Natural killer cell treated with Interleukin-12 subunit alpha and Interleukin-12 subunit beta and Interleukin-15 and Interleukin-18, amount 100 ng/mL, for 72 hours (primary cell): ENCODE measurements at regions not wholly inside any gene's neighbourhood (a gene's known extent, or its start where the extent isn't known, plus 50 kb on each side); places are given as distances from the start of the nearest gene placed in this dataset.
"Not testable (repeated sequence)": the region's sequence is repeated elsewhere in the genome, so short reads cannot be mapped to it uniquely, and the experiment has no call there.

Experiments
- ATAC-seq, 2 donors: fragments of 150-1000 bp; cut with Tn5 transposase in 1 of 2; sonication (Bioruptor Pico), chemical (Tn5 transposase) in 1 of 2; 2 replicates each; pipeline ENCODE4 v1.10.0; 2021
- DNase-seq: peaks from one replicate; pipeline ENCODE4 v3.0.0; 2022; ENCODE audit warnings: low spot score
- H3K27ac Mint-ChIP-seq, 2 donors: 1 replicate in 1 of 2; 2 replicates in 1 of 2; pipeline ENCODE4 v1.8.0; 2022; ENCODE audit warnings: mixed read lengths in 2 of 2, mild to moderate bottlenecking in 1 of 2, moderate library complexity in 1 of 2
- H3K27me3 Mint-ChIP-seq, 2 donors: 1 replicate in 1 of 2; 2 replicates in 1 of 2; pipeline ENCODE4 v1.8.0; 2022; ENCODE audit warnings: mixed read lengths in 2 of 2
- H3K36me3 Mint-ChIP-seq: one replicate; pipeline ENCODE4 v1.8.0; 2022; ENCODE audit warnings: mixed read lengths
- H3K4me1 Mint-ChIP-seq, 2 donors: 1 replicate in 1 of 2; 2 replicates in 1 of 2; pipeline ENCODE4 v1.8.0; 2022; ENCODE audit warnings: low read depth in 2 of 2, mixed read lengths in 2 of 2, mild to moderate bottlenecking in 1 of 2
- H3K4me3 Mint-ChIP-seq: one replicate; pipeline ENCODE4 v1.8.0; 2022; ENCODE audit warnings: mixed read lengths
- H3K9me3 Mint-ChIP-seq: 2 replicates; pipeline ENCODE4 v1.8.0; 2022; ENCODE audit warnings: mixed read lengths

DNA sequence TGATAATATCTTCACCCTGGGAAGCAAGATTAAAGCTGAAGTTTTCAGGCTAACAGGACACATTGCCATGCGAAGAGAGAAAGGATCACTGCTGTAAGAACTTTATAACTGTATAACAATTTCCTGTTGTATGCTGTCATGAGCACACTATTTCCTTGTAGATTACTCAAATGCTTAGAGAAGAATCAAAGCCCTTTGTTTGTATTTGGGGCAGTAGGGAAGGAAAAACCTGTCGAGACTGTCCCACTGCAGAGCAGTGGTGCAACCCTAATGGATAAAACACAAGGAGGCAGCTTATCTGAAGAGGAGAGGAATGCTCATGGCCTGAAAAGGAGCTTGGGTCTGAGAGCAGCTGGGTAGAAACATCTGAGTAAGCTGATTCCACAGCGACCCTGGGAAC lies 327.7 kb upstream of the NPSR1 start:
- Mint-ChIP-seq H3K9me3 (peaks cover 6% of the 10 kb centered on the region), H3K27ac (no peak overlapping the region), H3K27me3 (peaks cover 0 to 4% of the 10 kb centered on the region in 2 donors), H3K4me3 (no peak overlapping the region), H3K36me3 (no peaks in the 10 kb centered on the region), H3K4me1 (no peaks in the 10 kb centered on the region)
- DNase-seq (no peak), ATAC-seq (no peak)

DNA sequence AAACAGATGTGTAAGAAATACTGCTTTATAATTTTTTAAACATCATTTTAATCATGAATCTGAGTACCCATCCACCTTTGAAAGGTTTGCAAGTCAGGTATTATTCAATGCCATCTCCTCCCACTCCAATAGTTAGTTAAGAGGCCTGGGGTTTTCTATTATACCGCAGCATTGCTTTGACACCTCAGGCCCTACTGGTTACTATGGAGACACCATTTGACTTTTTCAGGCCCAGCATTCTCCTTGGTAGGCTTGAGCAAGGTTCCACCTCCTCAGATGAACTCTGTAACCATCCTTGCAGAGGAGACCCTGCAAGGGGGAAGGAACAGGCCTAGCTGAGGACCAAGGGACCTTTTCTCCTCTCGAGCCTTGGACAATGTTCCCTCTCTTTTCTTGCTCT lies 326.9 kb upstream of the NPSR1 start:
- Mint-ChIP-seq H3K9me3 (peaks cover 6% of the 10 kb centered on the region), H3K4me1 (no peaks in the 10 kb centered on the region), H3K36me3 (no peaks in the 10 kb centered on the region), H3K4me3 (no peak overlapping the region), H3K27ac (no peak overlapping the region), H3K27me3 (no peaks in the 10 kb centered on the region)
- ATAC-seq (no peak), DNase-seq (no peak)

DNA sequence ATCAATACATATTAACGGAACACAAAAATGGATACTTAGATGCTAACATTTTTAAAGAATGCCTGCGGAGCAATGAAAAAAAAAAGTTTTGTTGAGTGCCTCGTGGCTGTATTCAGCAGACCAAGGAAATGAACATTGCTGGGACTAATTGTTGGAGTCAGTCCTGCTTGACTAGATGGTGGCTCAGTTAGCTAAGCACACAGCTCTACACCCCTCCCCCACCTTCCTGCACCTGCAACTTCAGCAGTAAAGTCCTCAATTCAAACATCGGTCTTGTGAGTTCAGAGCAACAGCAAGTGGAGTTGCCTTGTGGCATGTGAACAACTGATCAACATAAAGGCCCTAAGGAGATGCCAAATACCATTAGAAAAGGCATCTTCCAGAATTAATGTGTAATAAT lies 326.0 kb upstream of the NPSR1 start:
- Mint-ChIP-seq H3K9me3 (peaks cover 6% of the 10 kb centered on the region), H3K4me1 (no peaks in the 10 kb centered on the region), H3K4me3 (no peak overlapping the region), H3K27me3 (no peaks in the 10 kb centered on the region), H3K27ac (no peak overlapping the region), H3K36me3 (no peaks in the 10 kb centered on the region)
- ATAC-seq, result no peak
- no peak for DNase-seq

DNA sequence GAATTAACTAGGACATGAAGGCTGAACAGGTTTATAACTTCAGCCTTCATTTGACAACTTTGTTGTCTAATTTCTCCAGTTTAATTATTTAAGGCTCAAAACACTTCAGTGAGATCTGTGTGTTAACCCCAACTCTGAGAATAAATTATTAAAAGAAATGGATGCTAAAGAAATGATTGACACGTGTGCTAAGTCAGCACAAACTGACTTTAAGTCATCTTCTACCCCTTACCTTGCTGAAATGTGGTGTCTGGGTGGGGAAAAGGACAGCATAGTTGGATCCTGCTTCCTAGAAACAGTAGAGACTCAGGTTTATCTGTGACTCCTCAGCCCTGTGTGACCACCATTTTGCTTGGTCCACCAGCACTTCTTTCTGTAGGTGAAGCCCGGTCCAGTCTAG lies 324.8 kb upstream of the NPSR1 start:
- Mint-ChIP-seq H3K9me3 (peaks cover 6% of the 10 kb centered on the region), H3K4me1 (no peaks in the 10 kb centered on the region), H3K36me3 (no peaks in the 10 kb centered on the region), H3K4me3 (no peak overlapping the region), H3K27ac (no peak overlapping the region), H3K27me3 (no peaks in the 10 kb centered on the region)
- ATAC-seq (no peak), DNase-seq (no peak)

DNA sequence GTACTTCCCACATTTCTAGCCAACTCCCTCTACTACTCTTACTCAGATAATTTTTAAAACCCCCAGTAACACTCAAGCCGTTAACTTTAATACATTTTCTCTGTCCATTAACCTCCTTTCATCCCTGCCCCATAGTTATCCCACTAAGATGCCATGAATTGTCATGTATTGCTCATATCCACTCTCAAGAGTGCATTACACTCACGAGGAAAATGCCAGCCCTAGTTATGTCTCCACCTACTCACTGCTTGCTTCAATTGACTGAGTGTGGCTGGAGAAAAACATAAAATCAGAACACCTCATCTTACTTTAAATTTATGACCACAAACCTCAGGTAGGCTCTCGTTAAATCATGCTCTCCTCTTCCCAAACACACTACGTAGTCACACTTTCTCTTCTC lies 324.1 kb upstream of the NPSR1 start:
- H3K4me1 Mint-ChIP-seq, result no peaks in the 10 kb centered on the region
- ATAC-seq (no peak), DNase-seq (no peak)
- no peaks in the 10 kb centered on the region for H3K36me3 Mint-ChIP-seq
- no peaks in the 10 kb centered on the region for H3K27me3 Mint-ChIP-seq
- no peak overlapping the region for H3K4me3 Mint-ChIP-seq
- H3K9me3 Mint-ChIP-seq, result peaks cover 6% of the 10 kb centered on the region
- no peak overlapping the region for H3K27ac Mint-ChIP-seq

DNA sequence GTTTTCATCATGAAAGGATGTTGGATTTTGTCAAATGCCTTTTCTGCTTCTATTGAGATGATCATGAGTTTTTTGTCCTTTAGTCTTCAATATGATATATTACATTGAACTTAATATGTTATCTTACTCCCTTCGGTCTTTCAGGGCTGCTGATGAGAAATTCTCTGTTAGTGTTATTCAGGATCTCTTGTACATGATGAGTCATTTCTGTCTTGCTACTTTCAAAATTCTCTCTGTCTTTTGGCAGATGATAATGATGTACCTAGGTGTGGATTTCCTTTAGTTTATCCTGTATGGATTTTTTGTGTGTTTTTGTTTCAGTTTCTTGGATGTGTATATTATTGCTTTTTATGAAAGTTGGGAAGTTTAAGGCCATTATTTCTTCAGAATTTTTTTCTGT lies 320.9 kb upstream of the NPSR1 start:
- Mint-ChIP-seq H3K9me3 (peaks cover 10% of the 10 kb centered on the region), H3K4me3 (no peak overlapping the region), H3K4me1 (no peaks in the 10 kb centered on the region), H3K36me3 (no peaks in the 10 kb centered on the region), H3K27me3 (no peaks in the 10 kb centered on the region), H3K27ac (no peak overlapping the region)
- ATAC-seq, result no peak
- DNase-seq, result no peak

DNA sequence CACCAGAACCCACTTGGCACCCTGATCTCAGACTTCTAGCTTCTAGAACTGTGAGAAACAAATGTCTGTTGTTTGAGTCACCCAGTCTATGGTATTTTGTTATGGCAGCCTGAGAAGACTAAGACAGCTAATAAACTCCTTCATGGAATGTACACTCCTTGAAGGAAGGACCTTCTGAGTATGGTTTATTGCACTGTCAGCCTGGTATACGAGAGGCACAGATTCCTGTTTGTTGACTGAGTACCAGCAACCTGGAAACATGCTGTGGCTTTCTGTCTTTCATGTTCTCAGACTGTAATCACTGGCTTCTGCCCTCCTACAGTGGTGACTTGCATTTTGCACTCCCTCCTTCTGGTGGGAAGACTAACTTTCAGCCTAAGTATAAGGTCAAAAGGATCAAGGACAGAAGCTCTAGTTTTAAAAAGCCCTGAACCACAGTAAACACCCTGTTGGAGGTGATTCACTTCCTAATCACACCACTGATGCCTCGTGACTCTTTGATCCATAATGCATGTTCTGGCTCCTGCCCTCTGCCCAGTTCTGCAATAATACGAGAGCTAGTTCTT lies 319.0 kb upstream of the NPSR1 start:
- peaks cover 7% of the 10 kb centered on the region for H3K9me3 Mint-ChIP-seq
- no peak overlapping the region for H3K4me3 Mint-ChIP-seq
- no peak overlapping the region for H3K27ac Mint-ChIP-seq
- ATAC-seq (no peak), DNase-seq (no peak)
- H3K36me3 Mint-ChIP-seq, result no peaks in the 10 kb centered on the region
- H3K4me1 Mint-ChIP-seq, result no peaks in the 10 kb centered on the region
- H3K27me3 Mint-ChIP-seq, result peaks cover 0 to 6% of the 10 kb centered on the region in 2 donors

DNA sequence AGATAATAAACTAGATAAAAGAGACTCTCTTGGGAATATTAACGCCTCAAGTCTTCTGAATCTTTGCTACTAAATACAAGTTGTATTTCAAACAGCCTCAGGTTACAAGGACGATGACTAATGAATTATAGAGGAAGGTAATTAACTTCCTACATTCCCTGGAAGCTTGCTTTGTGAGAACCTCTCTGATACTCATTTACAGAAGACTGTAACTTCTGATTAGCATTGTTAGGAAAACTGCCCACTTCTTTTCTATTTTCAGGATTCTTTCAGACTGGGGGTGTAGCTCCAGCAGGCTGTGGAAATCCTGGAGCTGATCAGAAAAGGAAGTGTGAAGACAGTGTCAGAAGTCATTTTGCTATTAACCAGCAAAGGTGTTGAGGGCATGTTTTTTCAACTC lies 316.7 kb upstream of the NPSR1 start:
- H3K4me3 Mint-ChIP-seq, result no peak overlapping the region
- no peak for ATAC-seq
- peaks cover 4% of the 10 kb centered on the region for H3K9me3 Mint-ChIP-seq

DNA sequence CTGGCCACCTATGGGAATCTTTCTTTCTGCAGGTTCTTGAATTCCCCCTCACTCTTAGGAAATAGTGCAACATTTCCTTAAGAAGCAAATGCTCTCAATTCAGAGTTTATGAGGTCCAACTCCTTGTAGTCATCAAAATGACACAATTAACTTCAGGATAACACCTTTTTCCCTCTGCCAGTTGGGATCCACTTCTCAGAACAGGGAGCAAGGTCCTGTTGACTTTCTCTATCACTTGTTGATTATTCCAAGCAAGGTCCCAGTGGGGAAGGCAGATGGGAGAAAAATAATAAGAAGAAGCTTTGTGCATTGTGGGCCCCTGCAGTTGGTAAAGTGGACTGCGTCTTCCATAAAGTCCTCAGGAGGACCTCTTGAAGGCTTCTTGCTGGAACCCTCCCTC lies 315.6 kb upstream of the NPSR1 start:
- DNase-seq (no peak), ATAC-seq (no peak)
- Mint-ChIP-seq H3K4me1 (no peaks in the 10 kb centered on the region), H3K27ac (no peak overlapping the region), H3K27me3 (peaks cover 0 to 6% of the 10 kb centered on the region in 2 donors), H3K4me3 (no peak overlapping the region), H3K36me3 (no peaks in the 10 kb centered on the region), H3K9me3 (peaks cover 4% of the 10 kb centered on the region)

More for the DNA sequence above, 316.7 kb upstream of the NPSR1 start:
- no peak overlapping the region for H3K27ac Mint-ChIP-seq
- peaks cover 0 to 6% of the 10 kb centered on the region in 2 donors for H3K27me3 Mint-ChIP-seq
- no peaks in the 10 kb centered on the region for H3K36me3 Mint-ChIP-seq
- DNase-seq, result no peak
- H3K4me1 Mint-ChIP-seq, result no peaks in the 10 kb centered on the region

DNA sequence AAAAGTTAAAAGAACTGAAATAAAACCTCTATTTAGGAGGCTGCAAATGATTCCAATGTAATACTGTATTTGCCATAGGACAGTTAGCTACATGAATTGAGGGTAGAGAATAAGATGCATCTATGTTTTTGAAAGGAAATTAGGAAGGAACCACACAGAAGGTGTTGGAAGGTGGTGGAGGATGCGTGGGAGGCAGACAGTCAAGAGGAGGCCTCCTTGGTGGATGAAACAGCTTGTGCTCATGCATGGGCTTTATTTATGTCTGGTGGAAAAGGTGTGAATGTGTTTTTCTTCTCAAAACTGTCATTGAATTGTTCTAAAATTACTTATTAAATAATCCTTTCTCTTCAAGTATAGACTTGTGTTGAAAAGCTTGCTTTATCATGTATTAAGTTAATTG lies 314.4 kb upstream of the NPSR1 start:
- DNase-seq (no peak), ATAC-seq (no peak)
- Mint-ChIP-seq H3K36me3 (no peaks in the 10 kb centered on the region), H3K27me3 (peaks cover 0 to 6% of the 10 kb centered on the region in 2 donors), H3K9me3 (peaks cover 4% of the 10 kb centered on the region), H3K4me1 (no peaks in the 10 kb centered on the region), H3K27ac (no peak overlapping the region), H3K4me3 (no peak overlapping the region)

DNA sequence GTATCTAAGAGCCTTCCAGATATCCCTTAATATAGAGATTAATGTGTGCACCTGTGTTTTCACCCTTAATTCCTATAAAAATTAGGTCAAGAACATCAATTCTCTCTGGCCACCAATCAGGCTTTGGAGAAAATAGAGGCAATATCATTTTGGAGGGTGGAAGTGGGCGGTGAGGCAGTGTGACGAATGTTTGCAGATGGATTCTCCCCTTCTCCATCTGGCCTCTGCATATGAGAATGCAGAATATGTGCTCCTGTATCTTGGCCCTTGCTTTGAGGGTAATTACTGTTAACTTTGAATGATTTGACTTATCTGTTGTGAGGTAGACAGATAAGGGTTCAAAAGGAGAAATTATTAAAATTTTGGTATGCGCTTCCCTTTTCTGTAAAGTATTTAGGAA lies 304.0 kb upstream of the NPSR1 start:
- Mint-ChIP-seq H3K4me3 (no peak overlapping the region), H3K4me1 (no peaks in the 10 kb centered on the region), H3K9me3 (peaks cover 7% of the 10 kb centered on the region), H3K27me3 (no peaks in the 10 kb centered on the region), H3K36me3 (no peaks in the 10 kb centered on the region), H3K27ac (no peak overlapping the region)
- DNase-seq (no peak), ATAC-seq (no peak)

DNA sequence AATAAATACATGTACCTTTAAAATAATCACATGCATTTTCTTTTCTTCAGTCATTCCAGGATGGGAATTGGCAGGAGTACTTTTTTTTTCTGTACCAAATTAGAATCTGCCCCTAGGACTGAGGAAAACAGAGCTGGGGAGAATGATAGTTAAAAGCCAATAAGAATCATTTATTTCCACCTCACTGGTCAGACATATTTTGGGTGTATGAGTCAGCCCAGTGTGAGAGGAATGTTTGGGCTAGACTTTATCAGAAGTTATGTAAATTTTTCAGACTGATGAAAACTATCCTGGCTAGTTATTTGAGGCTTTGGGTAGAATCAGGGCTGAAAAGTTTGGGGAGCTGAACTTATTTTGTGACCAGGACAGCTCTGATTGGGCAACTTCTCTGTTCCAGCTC lies 303.1 kb upstream of the NPSR1 start:
- ATAC-seq, result no peak
- no peak overlapping the region for H3K4me3 Mint-ChIP-seq
- H3K27ac Mint-ChIP-seq, result no peak overlapping the region

DNA sequence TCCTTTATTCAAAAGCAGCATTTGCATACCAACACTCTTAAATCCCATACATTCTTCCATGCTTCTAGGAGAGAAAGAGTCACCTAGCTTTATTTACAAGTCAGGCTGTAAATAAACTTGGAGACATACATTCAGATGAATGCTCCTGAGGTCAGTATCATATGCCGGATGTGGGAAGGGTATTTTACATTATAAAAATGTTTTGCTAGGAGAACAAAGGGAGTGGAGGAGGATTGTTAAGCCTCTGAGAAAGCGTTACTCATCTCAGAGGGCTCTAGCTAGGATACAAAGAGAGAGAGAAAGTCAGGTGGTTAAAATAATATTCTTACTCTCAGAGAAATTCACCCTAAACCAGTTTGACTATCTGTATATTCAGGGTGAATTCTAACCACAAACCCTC lies 300.9 kb upstream of the NPSR1 start:
- Mint-ChIP-seq H3K4me3 (no peak overlapping the region), H3K36me3 (no peaks in the 10 kb centered on the region), H3K27me3 (no peaks in the 10 kb centered on the region), H3K4me1 (no peaks in the 10 kb centered on the region), H3K9me3 (peaks cover 7% of the 10 kb centered on the region), H3K27ac (no peak overlapping the region)
- no peak for DNase-seq
- no peak for ATAC-seq

More for the DNA sequence above, 303.1 kb upstream of the NPSR1 start:
- no peaks in the 10 kb centered on the region for H3K4me1 Mint-ChIP-seq
- H3K27me3 Mint-ChIP-seq, result no peaks in the 10 kb centered on the region
- no peak for DNase-seq
- no peaks in the 10 kb centered on the region for H3K36me3 Mint-ChIP-seq
- peaks cover 7% of the 10 kb centered on the region for H3K9me3 Mint-ChIP-seq

DNA sequence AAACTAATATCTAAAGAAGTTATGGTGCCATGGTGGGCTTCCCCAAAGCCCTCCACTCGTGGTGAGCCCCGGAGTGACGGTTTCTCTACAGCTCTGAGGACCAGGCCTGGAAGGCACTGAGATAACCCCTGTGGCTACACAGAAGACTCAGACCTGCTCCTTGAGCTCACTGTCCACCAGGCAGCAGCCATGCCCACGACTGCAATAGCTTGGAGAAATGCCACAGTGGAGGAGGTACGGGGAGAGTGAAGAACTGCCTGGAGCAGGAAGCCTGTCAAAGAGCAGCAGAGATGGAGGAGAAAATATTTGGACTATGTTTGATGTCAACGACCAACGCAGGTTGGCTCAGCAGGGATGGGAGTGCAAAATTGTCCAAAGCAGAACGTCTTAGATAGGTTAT lies 300.1 kb upstream of the NPSR1 start:
- no peaks in the 10 kb centered on the region for H3K36me3 Mint-ChIP-seq
- H3K27ac Mint-ChIP-seq, result no peak overlapping the region
- H3K4me3 Mint-ChIP-seq, result no peak overlapping the region
- DNase-seq (no peak), ATAC-seq (no peak)
- peaks cover 9% of the 10 kb centered on the region for H3K9me3 Mint-ChIP-seq
- H3K4me1 Mint-ChIP-seq, result no peaks in the 10 kb centered on the region
- H3K27me3 Mint-ChIP-seq, result no peaks in the 10 kb centered on the region

DNA sequence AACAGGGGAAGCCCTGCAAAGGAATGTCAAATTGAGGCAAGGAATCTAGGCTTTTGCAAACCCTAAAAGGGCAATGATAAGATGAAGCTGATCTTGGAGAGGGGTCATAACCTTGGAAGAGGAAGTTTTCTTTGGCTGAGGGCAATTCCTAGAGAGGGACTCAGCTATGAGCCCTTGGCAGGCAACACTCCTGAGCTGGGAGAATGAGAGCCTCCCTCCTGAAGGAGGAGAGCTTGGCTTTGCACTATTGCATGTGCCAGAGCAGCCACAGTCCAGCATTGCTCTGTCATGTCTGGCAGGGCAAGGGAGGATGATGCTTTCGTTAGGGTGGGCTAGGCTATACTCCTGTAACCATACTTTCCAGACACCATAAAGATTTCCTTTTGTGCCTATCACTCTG lies 299.4 kb upstream of the NPSR1 start:
- not testable (repeated sequence) for ATAC-seq, H3K27ac Mint-ChIP-seq, H3K4me1 Mint-ChIP-seq, H3K4me3 Mint-ChIP-seq, H3K27me3 Mint-ChIP-seq, DNase-seq, H3K36me3 Mint-ChIP-seq
- peaks cover 11% of the 10 kb centered on the region for H3K9me3 Mint-ChIP-seq
